GM18907 (cell line): ENCODE measurements at regions not wholly inside any gene's neighbourhood (a gene's known extent, or its start where the extent isn't known, plus 50 kb on each side); places are given as distances from the start of the nearest gene placed in this dataset.

ENCODE experiments used
- ATAC-seq: cut with Tn5 transposase; IDR thresholded peaks from one replicate; pipeline ENCODE4 v1.9.1; 2021; ENCODE audit warnings: mild to moderate bottlenecking, moderate library complexity; ENCODE audit not compliant: unreplicated experiment

GRCh38 chr4:17077105-17077504 lies 178.7 kb upstream of the LDB2 start:
- ATAC-seq: no peak

- ATAC-seq: no peak
Observed at GRCh38 chr4:17072483-17072882, 174.0 kb upstream of the LDB2 start.

- ATAC-seq: no peak
Observed at GRCh38 chr4:17068891-17069290, 170.4 kb upstream of the LDB2 start.

- no peak for ATAC-seq
Observed at GRCh38 chr4:17068392-17068791, 169.9 kb upstream of the LDB2 start.

- no peak for ATAC-seq
Observed at GRCh38 chr4:17066972-17067371, 168.5 kb upstream of the LDB2 start.

- ATAC-seq: no peak
Observed at GRCh38 chr4:17066236-17066635, 167.8 kb upstream of the LDB2 start.

- no peak for ATAC-seq
Observed at GRCh38 chr4:17065821-17066220, 167.4 kb upstream of the LDB2 start.

- no peak for ATAC-seq
Observed at GRCh38 chr4:17064959-17065358, 166.5 kb upstream of the LDB2 start.

- no peak for ATAC-seq
Observed at GRCh38 chr4:17063888-17064287, 165.4 kb upstream of the LDB2 start.

- ATAC-seq: no peak
Observed at GRCh38 chr4:17060230-17060629, 161.8 kb upstream of the LDB2 start.

GRCh38 chr4:17058916-17059741 lies 160.7 kb upstream of the LDB2 start:
- ATAC-seq: no peak

- no peak for ATAC-seq
Observed at GRCh38 chr4:17058536-17058915, 160.1 kb upstream of the LDB2 start.

GRCh38 chr4:17057035-17057434 lies 158.6 kb upstream of the LDB2 start:
- no peak for ATAC-seq

- ATAC-seq: no peak
Observed at GRCh38 chr4:17055788-17056187, 157.3 kb upstream of the LDB2 start.

- ATAC-seq: no peak
Observed at GRCh38 chr4:17045866-17046265, 147.4 kb upstream of the LDB2 start.

- ATAC-seq: no peak
Observed at GRCh38 chr4:17038510-17039176, 140.2 kb upstream of the LDB2 start.

GRCh38 chr4:17033768-17034181 lies 135.3 kb upstream of the LDB2 start:
- no peak for ATAC-seq

GRCh38 chr4:17033025-17033767 lies 134.8 kb upstream of the LDB2 start:
- no peak for ATAC-seq

GRCh38 chr4:17030543-17030942 lies 132.1 kb upstream of the LDB2 start:
- ATAC-seq: no peak

GRCh38 chr4:17029964-17030363 lies 131.5 kb upstream of the LDB2 start:
- ATAC-seq: no peak

- ATAC-seq: no peak
Observed at GRCh38 chr4:17029432-17029831, 131.0 kb upstream of the LDB2 start.

GRCh38 chr4:17027495-17027894 lies 129.1 kb upstream of the LDB2 start:
- no peak for ATAC-seq
